ENCODE measurements at regions not wholly inside any gene's neighbourhood (a gene's known extent, or its start where the extent isn't known, plus 50 kb on each side); places are given as distances from the start of the nearest gene placed in this dataset.

GRCh38 chr2:120983344-120983743 lies 247.7 kb downstream of the GLI2 start:
- DNase-seq = peak; percentile 22

GRCh38 chr2:120984046-120984445 lies 248.4 kb downstream of the GLI2 start:
- DNase-seq = no peak

GRCh38 chr2:120984452-120985173 lies 248.9 kb downstream of the GLI2 start:
- no peak for DNase-seq

- no peak for DNase-seq
Observed at GRCh38 chr2:120985174-120985996, 249.7 kb downstream of the GLI2 start.

- no peak for DNase-seq
Observed at GRCh38 chr2:120985997-120986651, 250.5 kb downstream of the GLI2 start.

- no peak for DNase-seq
Observed at GRCh38 chr2:120986898-120987650, 251.4 kb downstream of the GLI2 start.

GRCh38 chr2:120988051-120988699 lies 252.5 kb downstream of the GLI2 start:
- no peak for DNase-seq

GRCh38 chr2:120988700-120989511 lies 253.2 kb downstream of the GLI2 start:
- no peak for DNase-seq

GRCh38 chr2:120989512-120990441 lies 254.1 kb downstream of the GLI2 start:
- no peak for DNase-seq

GRCh38 chr2:120990451-120990871 lies 254.8 kb downstream of the GLI2 start:
- no peak for DNase-seq

- DNase-seq = no peak
Observed at GRCh38 chr2:120991441-120991840, 255.8 kb downstream of the GLI2 start.

- DNase-seq = no peak
Observed at GRCh38 chr2:120992791-120993555, 257.3 kb downstream of the GLI2 start.

- no peak for DNase-seq
Observed at GRCh38 chr2:120993661-120994060, 258.0 kb downstream of the GLI2 start.

- DNase-seq = no peak
Observed at GRCh38 chr2:120994301-120994995, 258.8 kb downstream of the GLI2 start.

- no peak for DNase-seq
Observed at GRCh38 chr2:120995152-120995551, 259.5 kb downstream of the GLI2 start.

- no peak for DNase-seq
Observed at GRCh38 chr2:120995656-120996190, 260.1 kb downstream of the GLI2 start.

- no peak for DNase-seq
Observed at GRCh38 chr2:120999377-121000097, 263.9 kb downstream of the GLI2 start.

- no peak for DNase-seq
Observed at GRCh38 chr2:121000804-121001203, 265.1 kb downstream of the GLI2 start.
